TTC549 (cell line): ENCODE measurements at regions not wholly inside any gene's neighbourhood (a gene's known extent, or its start where the extent isn't known, plus 50 kb on each side); places are given as distances from the start of the nearest gene placed in this dataset.
"Not testable (repeated sequence)": the region's sequence is repeated elsewhere in the genome, so short reads cannot be mapped to it uniquely, and the experiment has no call there.

Experiments
- FAIRE-seq: peaks from 2 replicates; lab custom pipeline; 2012; peaks lifted over from hg19 to GRCh38; lab: Jason Lieb, UNC

GRCh38 chr4:67412153-67412712 is 133.1 kb downstream of the CENPC start:
- not testable (repeated sequence) for FAIRE-seq

DNA sequence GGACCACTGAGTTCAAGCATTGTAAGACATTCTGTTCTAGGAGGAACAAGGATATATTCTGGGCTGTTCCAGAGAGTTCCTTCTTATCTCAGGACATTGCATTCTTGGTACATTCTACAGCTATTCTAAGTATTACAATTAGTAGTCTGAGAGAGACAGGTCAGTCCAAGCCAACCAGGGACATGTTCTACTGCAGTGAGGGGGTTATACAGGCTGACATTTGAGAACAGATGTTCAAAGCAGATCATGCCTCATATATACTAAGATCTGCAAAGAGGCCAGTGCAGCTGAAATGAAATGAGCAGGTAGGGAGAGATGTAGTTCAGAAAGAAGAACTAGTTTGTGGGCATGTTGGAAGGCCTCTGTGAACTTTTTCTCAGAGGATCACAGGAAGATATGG is 142.0 kb downstream of the CENPC start:
- no peak for FAIRE-seq

DNA sequence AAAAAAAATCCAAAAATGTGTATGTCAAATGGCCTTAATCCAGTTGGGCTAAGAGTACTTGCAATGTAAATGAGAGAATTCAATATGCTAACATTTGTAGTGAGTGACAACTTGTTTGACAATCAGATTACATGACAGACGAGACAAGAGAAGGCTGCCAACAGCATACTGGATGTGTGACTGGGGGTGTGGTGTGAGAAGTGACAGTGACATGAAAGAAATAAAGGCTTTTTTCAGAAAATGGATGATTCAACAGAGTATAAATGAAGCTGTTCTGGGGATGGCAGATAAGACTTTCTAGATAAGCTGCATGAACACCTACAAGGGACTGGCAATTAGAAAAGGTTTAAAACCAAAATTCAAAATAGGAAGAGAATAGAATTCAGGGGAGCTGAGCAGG is 143.4 kb downstream of the CENPC start:
- no peak for FAIRE-seq

DNA sequence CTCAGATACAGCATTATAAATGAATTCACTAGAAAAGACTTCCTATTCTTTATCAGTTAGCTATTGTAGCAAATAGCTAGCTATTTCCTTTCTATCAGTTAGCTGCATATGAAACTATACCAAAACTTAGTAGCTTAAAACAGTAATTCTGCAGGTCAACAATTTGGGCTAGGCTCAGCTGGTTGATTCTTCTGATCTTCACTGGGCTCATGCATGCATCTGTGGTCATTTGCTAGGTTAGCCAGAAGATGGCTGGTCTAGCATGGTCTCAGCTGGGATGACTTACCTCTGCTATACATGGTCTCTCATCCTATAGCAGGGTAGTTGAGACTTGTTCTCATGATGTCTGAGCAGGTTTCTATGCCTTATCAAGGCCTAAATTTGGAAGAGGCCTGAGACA is 147.4 kb downstream of the CENPC start:
- FAIRE-seq = no peak

DNA sequence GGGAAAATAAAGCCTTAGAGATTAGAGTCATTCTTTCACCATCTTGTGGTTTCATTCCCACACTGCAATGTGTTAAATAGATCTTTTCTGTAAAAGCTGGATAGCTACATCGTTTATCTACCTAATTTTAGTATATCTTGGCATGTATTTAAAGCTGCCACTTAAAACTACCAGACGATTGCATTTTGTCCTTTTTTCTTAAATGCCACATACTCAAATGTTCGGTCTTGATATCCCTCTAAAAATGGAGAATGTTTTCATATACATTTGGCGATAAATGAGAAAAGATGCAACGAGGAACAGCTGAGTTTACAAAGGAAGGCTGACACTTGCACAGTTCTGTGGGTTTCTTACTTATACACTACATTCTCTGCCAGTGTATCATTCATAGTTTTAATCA is 148.3 kb downstream of the CENPC start:
- no peak for FAIRE-seq

DNA sequence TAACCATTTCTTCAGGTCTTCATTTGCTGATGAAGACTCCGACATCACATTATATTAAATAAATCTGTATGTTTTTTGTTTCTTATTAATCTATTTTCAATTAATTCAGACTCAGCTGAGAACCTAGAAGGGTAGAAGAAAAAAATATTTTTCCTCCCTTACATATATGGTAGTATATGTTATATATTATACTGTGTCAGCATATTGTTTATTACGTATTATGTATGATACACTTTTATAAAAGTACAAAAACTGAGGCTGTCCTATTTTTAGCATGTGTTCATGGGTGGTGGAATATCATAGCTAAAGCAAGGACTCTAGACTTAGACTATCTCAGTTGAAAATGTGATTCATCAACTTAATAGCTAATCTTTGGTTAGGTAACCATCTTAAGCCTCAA is 149.3 kb downstream of the CENPC start:
- no peak for FAIRE-seq

DNA sequence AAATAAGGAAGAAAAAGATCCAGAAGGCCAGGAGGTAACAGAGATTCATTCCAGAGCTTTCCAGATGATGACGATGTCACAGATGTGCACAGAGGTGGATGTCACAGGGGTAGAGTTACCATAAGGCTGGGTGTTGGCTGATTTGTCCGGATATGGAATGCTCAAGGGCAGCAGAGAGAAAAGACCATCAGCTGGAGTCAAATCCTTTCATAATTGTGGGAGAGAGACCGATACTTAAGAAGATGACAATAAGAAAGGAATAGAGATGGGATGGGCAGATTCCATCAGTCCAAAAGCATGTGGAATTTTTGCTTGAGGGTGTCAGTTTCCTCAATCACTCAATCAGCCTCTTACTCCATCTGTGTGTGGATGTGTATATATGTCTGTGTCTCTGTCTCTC is 150.4 kb downstream of the CENPC start:
- FAIRE-seq = no peak

- peak; percentile 89 for FAIRE-seq
These were observed 151.5 kb downstream of the CENPC start for GRCh38 chr4:67393699-67394281.

DNA sequence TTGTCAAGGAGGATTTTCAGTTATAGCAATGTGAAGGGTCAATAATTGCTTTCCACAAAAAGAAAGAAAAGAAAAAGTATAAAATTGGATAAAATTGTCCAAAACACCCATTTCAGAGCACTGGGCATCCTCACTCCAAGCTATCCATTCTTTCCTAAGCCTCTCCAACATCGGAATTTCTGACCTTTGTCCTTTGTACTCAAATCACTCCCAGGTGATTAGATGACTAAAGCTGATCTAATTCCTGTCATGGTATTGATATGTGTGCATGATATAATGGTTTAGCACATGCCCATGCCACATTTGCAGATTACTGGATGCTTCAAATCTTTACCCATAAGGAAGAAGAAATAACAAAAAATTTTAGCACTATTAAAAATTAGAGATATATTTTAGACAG is 152.3 kb downstream of the CENPC start:
- FAIRE-seq = no peak

DNA sequence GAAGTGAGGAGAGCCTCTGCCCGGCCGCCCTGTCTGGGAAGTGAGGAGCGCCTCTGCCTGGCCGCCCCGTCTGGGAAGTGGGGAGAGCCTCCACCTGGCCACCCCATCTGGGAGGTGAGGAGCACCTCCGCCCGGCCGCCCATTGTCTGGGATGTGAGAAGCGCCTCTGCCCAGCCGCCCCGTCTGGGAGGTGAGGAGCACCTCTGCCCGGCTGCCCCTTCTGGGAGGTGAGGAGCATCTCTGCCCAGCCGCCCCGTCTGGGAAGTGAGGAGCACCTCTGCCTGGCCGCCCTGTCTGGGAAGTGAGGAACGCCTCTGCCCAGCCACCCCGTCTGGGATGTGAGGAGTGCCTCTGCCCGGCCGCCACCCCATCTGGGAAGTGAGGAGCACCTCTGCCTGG is 163.9 kb downstream of the CENPC start:
- not testable (repeated sequence) for FAIRE-seq

GRCh38 chr4:67380702-67381405 is 164.4 kb downstream of the CENPC start:
- FAIRE-seq = not testable (repeated sequence)

DNA sequence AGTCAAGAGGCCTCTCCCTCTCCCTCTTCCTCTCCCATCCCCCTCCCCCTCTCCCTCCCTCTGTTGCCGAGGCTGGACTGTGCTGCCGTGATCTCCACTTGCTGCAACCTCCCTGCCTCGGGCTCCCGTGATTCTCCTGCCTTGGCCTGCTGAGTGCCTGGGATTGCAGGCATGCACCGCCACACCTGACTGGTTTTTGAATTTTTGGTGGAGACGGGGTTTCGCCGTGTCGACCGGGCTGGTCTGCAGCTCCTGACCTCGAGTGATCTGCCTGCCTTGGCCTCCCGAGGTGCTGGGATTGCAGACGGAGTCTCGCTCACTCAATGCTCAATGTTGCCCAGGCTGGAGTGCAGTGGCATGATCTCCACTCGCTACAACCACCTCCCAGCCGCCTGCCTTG is 165.1 kb downstream of the CENPC start:
- no peak for FAIRE-seq

GRCh38 chr4:67375291-67375690 is 170.0 kb downstream of the CENPC start:
- no peak for FAIRE-seq

- FAIRE-seq = no peak
These were observed 173.7 kb downstream of the CENPC start for GRCh38 chr4:67371615-67372014.

DNA sequence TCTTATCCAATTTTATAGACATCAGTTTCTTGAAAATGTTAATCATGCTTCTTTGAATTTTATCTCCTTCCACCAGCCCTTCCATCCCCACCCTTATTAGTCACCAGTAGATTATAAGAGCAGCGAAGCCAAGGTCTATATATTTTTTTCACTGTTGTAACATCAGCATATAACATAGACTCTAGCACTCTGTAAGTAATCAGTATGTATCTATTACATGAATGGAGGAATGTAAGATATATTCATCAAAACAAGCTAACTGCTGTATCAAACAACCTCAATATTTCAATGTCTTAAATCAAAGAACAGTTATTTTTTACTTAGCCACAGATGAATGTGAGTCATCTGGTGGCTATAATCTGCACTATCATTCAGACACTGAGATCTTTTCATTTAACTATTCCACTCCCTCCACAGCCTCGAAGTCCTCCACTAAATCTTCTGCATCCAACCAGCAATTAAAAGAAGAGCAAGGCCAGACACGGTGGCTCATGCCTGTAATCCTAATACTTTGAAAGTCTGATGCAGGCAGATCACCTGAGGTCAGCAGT is 178.9 kb downstream of the CENPC start:
- FAIRE-seq = no peak

GRCh38 chr4:67365661-67366245 is 179.6 kb downstream of the CENPC start:
- FAIRE-seq = no peak

DNA sequence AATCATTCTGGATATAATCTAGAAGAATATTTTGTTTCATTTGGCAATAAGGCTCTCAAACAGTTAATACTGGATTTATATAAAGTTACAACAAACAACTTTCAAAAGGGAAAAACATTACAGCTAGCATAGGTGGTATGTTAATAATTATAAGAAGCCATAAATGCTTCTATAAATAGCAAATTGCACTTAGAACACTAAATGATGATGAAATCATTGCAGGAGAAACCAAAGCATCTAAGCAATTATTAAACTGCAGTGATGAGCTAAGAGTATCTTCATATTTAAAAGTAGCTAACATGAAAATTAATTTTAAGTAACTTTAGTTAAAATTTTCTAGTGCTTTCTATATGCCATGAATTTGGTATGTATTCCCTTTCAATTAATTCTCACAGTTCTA is 189.5 kb downstream of the CENPC start:
- no peak for FAIRE-seq

DNA sequence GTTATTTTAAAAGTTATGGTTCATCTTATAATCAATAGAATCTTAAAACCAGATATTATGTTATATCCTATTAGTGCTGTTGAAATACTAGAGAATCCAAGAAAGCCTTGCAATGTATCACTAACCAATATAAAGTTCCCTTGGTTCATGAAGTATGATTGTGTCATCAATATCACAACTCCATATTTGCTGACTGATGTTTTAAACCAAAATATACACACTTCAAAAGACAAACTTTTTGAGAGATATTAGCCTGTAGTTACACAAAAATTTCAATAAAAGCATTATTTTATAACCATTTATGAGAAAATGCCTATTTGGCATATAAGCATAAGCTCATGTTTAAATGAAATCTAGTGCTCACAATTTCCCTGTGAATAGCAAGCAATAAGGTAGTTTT is 198.6 kb downstream of the CENPC start:
- no peak for FAIRE-seq

DNA sequence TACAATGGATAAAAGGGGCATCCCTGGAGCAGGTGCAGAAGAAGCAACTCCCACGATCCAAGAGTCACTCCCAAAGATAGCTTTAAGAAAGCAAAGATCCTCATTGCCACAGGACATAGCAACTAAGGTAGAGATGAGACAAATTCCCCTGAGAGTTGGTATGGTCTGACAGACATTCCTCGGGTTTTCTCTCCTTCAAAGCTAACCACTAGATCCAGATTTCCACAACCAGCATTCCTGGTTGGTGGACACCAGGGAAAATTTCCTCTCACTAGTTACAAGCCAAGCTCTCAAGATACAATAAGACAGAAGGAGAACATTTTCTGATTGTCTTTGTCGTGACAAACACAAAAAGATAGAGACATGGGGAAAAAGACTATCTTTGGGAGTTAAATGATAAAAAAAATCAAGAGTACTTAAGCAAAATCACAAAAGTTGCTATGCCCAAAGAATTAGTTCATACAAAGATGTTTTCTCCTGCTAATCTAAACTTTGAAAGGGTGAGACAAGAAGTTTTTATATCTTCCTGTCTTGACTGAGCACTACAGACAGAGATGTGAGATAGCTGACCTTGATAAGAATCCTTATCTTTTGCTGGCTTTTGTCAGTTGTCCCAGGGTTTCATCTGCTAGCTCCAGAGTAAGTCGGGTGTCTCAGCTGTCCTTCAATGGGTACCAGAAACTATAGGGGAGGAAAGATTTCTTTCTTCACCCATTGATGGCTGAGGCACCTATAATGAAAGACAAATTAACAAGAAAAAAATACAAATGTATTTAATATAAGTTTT is 200.5 kb downstream of the CENPC start:
- FAIRE-seq = no peak

GRCh38 chr4:67343199-67343598 is 202.1 kb downstream of the CENPC start:
- FAIRE-seq = no peak

- no peak for FAIRE-seq
These were observed 203.0 kb downstream of the CENPC start for GRCh38 chr4:67342291-67342690.

GRCh38 chr4:67333664-67334063 is 211.6 kb downstream of the CENPC start:
- no peak for FAIRE-seq

DNA sequence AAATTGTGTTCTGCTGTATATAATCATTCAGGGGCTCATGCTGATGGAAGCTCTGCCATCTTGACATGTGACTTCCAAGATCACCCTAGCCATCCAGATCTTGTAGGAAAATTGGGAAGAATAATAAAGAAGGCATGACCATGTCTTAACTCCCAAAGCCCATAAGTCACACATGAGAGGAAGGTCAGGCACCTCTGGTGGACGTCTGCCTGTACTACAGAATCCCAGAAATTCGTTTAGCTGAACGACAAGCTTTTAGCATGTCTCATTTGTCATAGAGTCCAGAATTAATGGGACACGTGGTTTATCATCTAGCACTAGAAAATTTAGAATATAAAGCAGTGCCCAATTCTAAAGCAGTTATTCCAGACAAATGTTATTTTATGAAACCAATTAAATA is 212.7 kb downstream of the CENPC start:
- FAIRE-seq = no peak
